Activated CD4-positive, alpha-beta T cell treated with anti-CD3 and anti-CD28 coated beads for 36 hours (primary cell): ENCODE measurements at regions not wholly inside any gene's neighbourhood (a gene's known extent, or its start where the extent isn't known, plus 50 kb on each side); places are given as distances from the start of the nearest gene placed in this dataset.

Source experiments
- ATAC-seq: fragments of 200-7000 bp; cut with Tn5 transposase; one replicate; pipeline ENCODE4 v1.10.0; 2021; ENCODE audit warnings: mild to moderate bottlenecking, moderate library complexity
- CTCF ChIA-PET: fragments of 350-600 bp; sonication (Branson Sonifier 250); formaldehyde crosslinking; loops from one replicate; lab custom pipeline; 2021; ENCODE audit warnings: antibody characterized with exemption; lab: Charles Lee
- POLR2A ChIA-PET: fragments of 350-600 bp; sonication (Branson Sonifier 250); formaldehyde crosslinking; loops from one replicate; lab custom pipeline; 2021; ENCODE audit warnings: antibody characterized with exemption, inconsistent platforms; lab: Charles Lee
- DNase-seq: peaks from one replicate; pipeline ENCODE4 v3.0.0-alpha.2; 2020
- H3K27ac Mint-ChIP-seq: one replicate; pipeline ENCODE4 v1.8.0; 2021; ENCODE audit warnings: mixed read lengths
- H3K27me3 Mint-ChIP-seq: one replicate; pipeline ENCODE4 v1.8.0; 2021; ENCODE audit warnings: mixed read lengths
- H3K36me3 Mint-ChIP-seq: one replicate; pipeline ENCODE4 v1.8.0; 2021; ENCODE audit warnings: low read depth, mixed read lengths
- H3K4me1 Mint-ChIP-seq: one replicate; pipeline ENCODE4 v1.8.0; 2021; ENCODE audit warnings: mixed read lengths
- H3K4me3 Mint-ChIP-seq: one replicate; pipeline ENCODE4 v1.8.0; 2021; ENCODE audit warnings: mild to moderate bottlenecking, moderate library complexity, mixed read lengths
- H3K9me3 Mint-ChIP-seq: one replicate; pipeline ENCODE4 v1.8.0; 2021; ENCODE audit warnings: low read depth, mixed read lengths
- intact Hi-C, 2 experiments: fragments of 100-400 bp; cut with DNase I in 1 of 2; cut with micrococcal nuclease in 1 of 2; formaldehyde crosslinking; loops; one replicate each; pipeline versions ENCODE4 v1.14.2 to v1.15.1; 2022 to 2024; cut with DNase I, micrococcal nuclease

DNA sequence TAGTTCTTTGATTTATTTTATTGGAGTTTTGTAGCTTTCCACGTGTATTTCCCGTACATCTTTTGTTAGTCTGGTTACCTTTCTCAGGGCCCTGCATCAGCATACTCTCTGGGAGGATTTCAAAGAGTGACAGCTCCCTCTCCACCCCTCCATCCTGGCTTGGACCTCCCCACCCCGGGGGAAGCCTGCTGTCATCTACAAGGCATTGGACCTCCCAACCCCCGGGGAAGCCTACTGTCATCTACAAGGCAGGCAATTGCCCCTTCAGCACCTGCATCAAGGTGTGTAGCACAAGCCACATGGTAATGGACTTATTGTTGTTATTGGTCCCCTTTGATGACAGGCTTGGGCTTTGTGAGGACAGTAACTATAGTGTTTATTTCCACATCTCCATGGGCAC, 390.1 kb downstream of the TCERG1L start:
- CTCF ChIA-PET, result no interaction called here
- H3K4me1 Mint-ChIP-seq, result no peaks in the 10 kb centered on the region
- no peak overlapping the region for H3K27ac Mint-ChIP-seq
- intact Hi-C loops, result no loop called here
- H3K4me3 Mint-ChIP-seq, result no peak overlapping the region
- no peaks in the 10 kb centered on the region for H3K9me3 Mint-ChIP-seq
- no peaks in the 10 kb centered on the region for H3K27me3 Mint-ChIP-seq
- no peak for DNase-seq
- ATAC-seq, result no peak
- POLR2A ChIA-PET, result no interaction called here
- no peaks in the 10 kb centered on the region for H3K36me3 Mint-ChIP-seq

DNA sequence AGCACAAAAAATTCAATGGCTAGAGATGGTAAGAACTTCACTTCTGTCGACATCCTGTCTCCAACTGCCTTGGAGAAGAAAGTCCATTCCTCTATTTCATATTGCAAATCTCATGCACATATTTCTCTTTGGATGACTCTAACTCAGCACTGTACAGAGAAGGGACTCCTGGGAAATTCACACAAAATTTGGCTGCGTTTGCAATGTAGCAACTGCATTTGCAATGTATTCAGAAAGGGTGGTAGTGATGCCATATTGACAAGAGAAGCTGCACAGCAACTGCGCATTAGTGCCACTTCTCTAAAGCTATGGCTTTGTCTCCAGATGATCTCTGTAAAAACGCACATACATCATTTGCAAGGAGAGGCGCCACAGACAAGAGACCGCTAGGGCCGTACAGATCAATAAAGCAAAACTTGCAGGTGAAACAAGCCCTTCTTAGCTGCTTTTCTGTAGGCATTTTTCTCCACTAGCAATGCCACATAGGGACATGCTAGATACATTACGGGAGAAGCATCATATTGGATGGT, 389.5 kb downstream of the TCERG1L start:
- intact Hi-C loops, result no loop called here
- DNase-seq (no peak), ATAC-seq (no peak)
- Mint-ChIP-seq H3K27ac (no peak overlapping the region), H3K4me1 (no peaks in the 10 kb centered on the region), H3K9me3 (no peaks in the 10 kb centered on the region), H3K36me3 (no peaks in the 10 kb centered on the region), H3K27me3 (no peaks in the 10 kb centered on the region), H3K4me3 (no peak overlapping the region)
- CTCF ChIA-PET, result interaction anchor here (0.7 kb wide), 1 partner anchor 1803 kb away, joined by 4 read pairs; no protein-coding TSS in a partner anchor
- POLR2A ChIA-PET, result no interaction called here

DNA sequence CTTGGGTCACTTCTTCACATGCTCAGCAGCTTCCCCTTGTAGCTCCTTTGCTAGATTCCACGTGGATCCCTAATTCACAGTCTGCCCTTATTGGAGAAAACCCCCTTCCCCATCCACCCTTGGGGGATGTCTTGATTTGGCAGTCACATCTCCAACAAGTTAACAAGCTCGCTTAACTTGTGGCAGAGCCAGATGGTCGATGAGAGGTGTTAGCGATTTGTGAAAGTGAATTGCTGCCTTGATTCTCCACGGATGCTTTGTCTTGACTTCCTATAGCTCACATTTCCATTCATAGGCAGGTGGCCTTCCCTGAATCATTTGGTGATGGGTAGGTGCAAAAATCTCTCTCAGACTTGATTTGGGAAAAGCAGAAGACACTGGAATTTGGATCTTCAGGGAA, 387.9 kb downstream of the TCERG1L start:
- ATAC-seq, result no peak
- intact Hi-C loops, result no loop called here
- no peak overlapping the region for H3K27ac Mint-ChIP-seq
- H3K27me3 Mint-ChIP-seq, result no peaks in the 10 kb centered on the region
- no peaks in the 10 kb centered on the region for H3K9me3 Mint-ChIP-seq
- CTCF ChIA-PET, result no interaction called here
- H3K4me3 Mint-ChIP-seq, result no peak overlapping the region
- no peaks in the 10 kb centered on the region for H3K4me1 Mint-ChIP-seq
- POLR2A ChIA-PET, result no interaction called here
- no peak for DNase-seq
- no peaks in the 10 kb centered on the region for H3K36me3 Mint-ChIP-seq

DNA sequence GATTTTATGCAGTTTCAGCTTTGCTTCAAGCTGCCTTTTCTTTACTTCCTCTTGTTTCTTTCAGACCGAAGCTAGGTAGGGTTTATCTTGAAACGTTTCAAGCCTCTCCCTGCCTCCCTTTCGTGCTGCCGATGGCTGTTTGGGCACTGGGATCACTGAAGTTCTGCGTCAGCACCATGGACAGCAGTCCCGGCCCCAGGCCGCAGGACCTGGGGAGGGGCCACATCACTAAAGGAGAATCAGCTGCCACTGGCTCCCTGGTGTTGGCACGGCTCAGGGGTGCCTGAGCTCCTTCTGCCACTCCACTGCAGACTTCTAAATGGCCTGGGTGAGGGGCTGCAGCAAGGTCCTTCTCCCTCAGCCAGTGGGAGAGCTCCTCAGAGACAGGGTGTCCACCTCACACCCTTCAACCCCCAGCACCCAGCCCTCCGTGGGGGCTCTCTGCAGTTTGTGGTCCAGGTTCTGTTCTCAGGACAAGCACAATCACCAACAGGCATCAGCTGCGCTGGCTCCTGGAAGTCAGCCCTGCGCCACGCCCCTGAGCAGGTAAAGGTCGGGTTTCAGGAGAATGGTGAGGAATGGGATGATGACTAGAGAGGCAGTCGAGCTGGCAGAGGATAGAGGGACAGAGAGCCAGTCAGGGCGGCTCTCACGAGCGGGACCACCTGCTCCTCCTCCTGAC, 387.2 kb downstream of the TCERG1L start:
- ChIA-PET POLR2A (no interaction called here), CTCF (no interaction called here)
- no peak for ATAC-seq
- no peak overlapping the region for H3K27ac Mint-ChIP-seq
- H3K36me3 Mint-ChIP-seq, result no peaks in the 10 kb centered on the region
- no peaks in the 10 kb centered on the region for H3K27me3 Mint-ChIP-seq
- peak; percentile 39 for DNase-seq
- H3K4me1 Mint-ChIP-seq, result no peaks in the 10 kb centered on the region
- intact Hi-C loops, result no loop called here
- H3K4me3 Mint-ChIP-seq, result no peak overlapping the region
- no peaks in the 10 kb centered on the region for H3K9me3 Mint-ChIP-seq

DNA sequence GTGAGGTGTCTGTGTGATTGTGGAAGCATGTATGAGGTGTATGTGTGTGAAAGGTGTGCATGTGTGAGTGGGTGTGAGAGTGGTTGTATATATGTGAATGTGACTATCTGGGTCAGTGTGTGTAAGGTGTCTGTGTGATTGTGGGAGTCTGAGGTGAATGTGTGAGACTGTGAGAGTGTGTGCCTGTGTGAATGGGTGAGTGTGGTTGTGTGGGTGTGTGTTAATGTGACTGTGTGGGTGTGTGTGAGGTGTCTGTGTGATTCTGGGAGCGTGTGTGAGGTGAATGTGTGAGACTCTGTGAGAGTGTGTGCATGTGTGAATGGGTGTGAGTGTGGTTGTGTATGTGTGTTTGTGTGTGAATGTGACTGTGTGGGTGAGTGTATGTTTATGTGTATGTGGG, 385.1 kb downstream of the TCERG1L start:
- ChIA-PET CTCF (no interaction called here), POLR2A (no interaction called here)
- no peaks in the 10 kb centered on the region for H3K27me3 Mint-ChIP-seq
- ATAC-seq, result no peak
- H3K9me3 Mint-ChIP-seq, result no peaks in the 10 kb centered on the region
- no peaks in the 10 kb centered on the region for H3K36me3 Mint-ChIP-seq
- intact Hi-C loops, result no loop called here
- no peak overlapping the region for H3K27ac Mint-ChIP-seq
- no peak for DNase-seq
- H3K4me1 Mint-ChIP-seq, result no peaks in the 10 kb centered on the region
- H3K4me3 Mint-ChIP-seq, result no peak overlapping the region

- no peak overlapping the region for H3K4me3 Mint-ChIP-seq
- H3K27ac Mint-ChIP-seq, result no peak overlapping the region
- no peaks in the 10 kb centered on the region for H3K36me3 Mint-ChIP-seq
- POLR2A ChIA-PET, result no interaction called here
- DNase-seq (no peak), ATAC-seq (peak; percentile 23)
- H3K4me1 Mint-ChIP-seq, result no peaks in the 10 kb centered on the region
- intact Hi-C loops, result no loop called here
- H3K27me3 Mint-ChIP-seq, result no peaks in the 10 kb centered on the region
- CTCF ChIA-PET, result no interaction called here
- no peaks in the 10 kb centered on the region for H3K9me3 Mint-ChIP-seq
These were observed 384.4 kb downstream of the TCERG1L start for GRCh38 chr10:130927157-130927556.

DNA sequence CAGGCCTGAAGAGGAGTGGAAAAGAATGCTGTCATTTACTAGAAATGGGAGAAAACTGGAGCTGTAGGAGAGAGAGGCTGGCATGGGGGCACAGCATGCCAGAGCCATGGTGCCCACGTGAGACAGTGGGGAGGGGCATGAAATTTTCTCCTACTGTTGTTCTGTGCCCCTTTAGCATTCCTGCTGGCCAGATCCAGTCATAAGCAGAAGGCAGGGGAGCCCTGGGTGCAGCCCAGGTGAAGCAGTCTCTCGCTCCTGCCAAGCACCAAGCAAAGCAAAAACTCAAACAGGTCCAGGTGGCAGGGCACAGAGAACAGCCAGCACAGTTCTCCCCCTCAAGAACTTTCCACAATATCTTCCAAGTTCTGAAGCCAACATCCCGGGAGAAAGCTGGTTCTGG, 383.2 kb downstream of the TCERG1L start:
- no peak for ATAC-seq

GRCh38 chr10:130929422-130930325, 381.8 kb downstream of the TCERG1L start:
- DNase-seq (no peak), ATAC-seq (no peak)
- intact Hi-C loops, result no loop called here
- CTCF ChIA-PET, result no interaction called here
- Mint-ChIP-seq H3K9me3 (no peaks in the 10 kb centered on the region), H3K36me3 (no peaks in the 10 kb centered on the region), H3K27ac (no peak overlapping the region), H3K4me3 (no peak overlapping the region), H3K27me3 (no peaks in the 10 kb centered on the region), H3K4me1 (no peaks in the 10 kb centered on the region)
- POLR2A ChIA-PET, result no interaction called here

More for the DNA sequence above, 383.2 kb downstream of the TCERG1L start:
- no peak for DNase-seq
- ChIA-PET POLR2A (no interaction called here), CTCF (no interaction called here)
- no peak overlapping the region for H3K27ac Mint-ChIP-seq
- no peaks in the 10 kb centered on the region for H3K36me3 Mint-ChIP-seq
- no peaks in the 10 kb centered on the region for H3K9me3 Mint-ChIP-seq
- no peaks in the 10 kb centered on the region for H3K4me1 Mint-ChIP-seq
- no peak overlapping the region for H3K4me3 Mint-ChIP-seq
- no peaks in the 10 kb centered on the region for H3K27me3 Mint-ChIP-seq
- intact Hi-C loops, result no loop called here

DNA sequence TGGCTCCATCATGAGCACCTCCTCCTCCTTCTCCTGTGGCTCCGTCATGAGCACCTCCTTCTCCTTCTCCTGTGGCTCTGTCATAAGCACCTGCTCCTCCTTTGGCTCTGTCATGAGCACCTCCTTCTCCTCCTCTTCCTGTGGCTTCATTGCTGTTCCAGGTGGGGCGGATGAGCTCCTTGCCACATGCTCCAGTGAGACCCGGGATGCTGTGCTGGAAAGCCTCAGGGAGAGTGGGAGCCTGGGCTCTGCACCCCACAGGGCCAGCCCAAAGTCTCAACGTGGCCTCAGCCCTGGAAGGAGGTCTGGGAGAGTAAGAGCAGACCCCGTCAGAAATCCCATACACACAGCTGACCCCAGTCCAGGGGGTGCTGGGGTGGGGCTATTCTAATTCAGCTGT, 380.7 kb downstream of the TCERG1L start:
- DNase-seq (no peak), ATAC-seq (no peak)
- no peaks in the 10 kb centered on the region for H3K27me3 Mint-ChIP-seq
- intact Hi-C loops, result no loop called here
- ChIA-PET CTCF (no interaction called here), POLR2A (no interaction called here)
- H3K36me3 Mint-ChIP-seq, result no peaks in the 10 kb centered on the region
- no peaks in the 10 kb centered on the region for H3K4me1 Mint-ChIP-seq
- no peaks in the 10 kb centered on the region for H3K9me3 Mint-ChIP-seq
- no peak overlapping the region for H3K27ac Mint-ChIP-seq
- H3K4me3 Mint-ChIP-seq, result no peak overlapping the region

GRCh38 chr10:130931256-130931655, 380.3 kb downstream of the TCERG1L start:
- POLR2A ChIA-PET, result no interaction called here
- H3K9me3 Mint-ChIP-seq, result no peaks in the 10 kb centered on the region
- no peak overlapping the region for H3K27ac Mint-ChIP-seq
- CTCF ChIA-PET, result no interaction called here
- no peaks in the 10 kb centered on the region for H3K27me3 Mint-ChIP-seq
- H3K36me3 Mint-ChIP-seq, result no peaks in the 10 kb centered on the region
- intact Hi-C loops, result no loop called here
- ATAC-seq (no peak), DNase-seq (no peak)
- H3K4me3 Mint-ChIP-seq, result no peak overlapping the region
- no peaks in the 10 kb centered on the region for H3K4me1 Mint-ChIP-seq

DNA sequence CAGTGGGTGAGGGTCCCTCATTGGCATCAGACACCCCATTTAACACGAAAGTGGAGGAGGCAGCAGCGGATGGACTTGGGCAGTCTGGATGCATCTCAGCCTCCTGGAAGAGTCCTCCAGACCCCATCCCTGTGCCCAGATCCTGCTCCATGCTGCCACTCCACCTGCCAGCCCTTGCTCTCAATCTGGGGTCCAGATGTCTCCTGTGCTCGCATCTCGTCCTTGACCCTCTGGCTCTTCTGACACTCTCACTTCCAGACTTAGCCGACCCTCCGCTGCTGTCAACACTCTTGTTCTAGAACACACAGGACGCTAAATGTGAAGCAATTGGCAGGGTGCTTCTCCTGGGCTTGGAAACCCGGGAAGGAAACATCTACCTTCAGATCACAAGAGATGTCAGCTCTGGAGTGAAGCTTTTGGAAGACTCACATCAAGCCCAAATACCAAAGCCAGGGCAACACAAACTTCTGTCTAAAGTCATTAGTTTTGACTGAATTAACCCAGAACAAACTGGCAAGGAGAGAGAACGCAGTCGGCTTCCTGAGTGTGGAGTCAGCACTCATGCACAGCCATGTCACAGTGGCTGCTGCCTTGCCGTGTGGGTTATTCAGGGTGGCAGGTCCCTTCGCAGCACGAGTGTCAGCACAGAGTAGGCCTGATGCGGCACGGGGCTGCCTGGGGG, 379.1 kb downstream of the TCERG1L start:
- DNase-seq (no peak), ATAC-seq (no peak)
- Mint-ChIP-seq H3K9me3 (no peaks in the 10 kb centered on the region), H3K27ac (no peak overlapping the region), H3K27me3 (no peaks in the 10 kb centered on the region), H3K4me1 (no peaks in the 10 kb centered on the region), H3K36me3 (no peaks in the 10 kb centered on the region), H3K4me3 (no peak overlapping the region)
- intact Hi-C loops, result no loop called here
- CTCF ChIA-PET, result no interaction called here
- POLR2A ChIA-PET, result no interaction called here
